ENCODE measurements at regions not wholly inside any gene's neighbourhood (a gene's known extent, or its start where the extent isn't known, plus 50 kb on each side); places are given as distances from the start of the nearest gene placed in this dataset.
"Not testable (repeated sequence)": the region's sequence is repeated elsewhere in the genome, so short reads cannot be mapped to it uniquely, and the experiment has no call there.

GRCh38 chr4:112944006-112944405 lies 105.4 kb upstream of the ANK2 start:
- DNase-seq (ENCODE audit: low read depth in 2 of 2), result no peak

GRCh38 chr4:112946127-112946526 lies 103.3 kb upstream of the ANK2 start:
- no peak for DNase-seq (ENCODE audit: low read depth in 2 of 2)

GRCh38 chr4:112947616-112948015 lies 101.8 kb upstream of the ANK2 start:
- no peak for DNase-seq (ENCODE audit: low read depth in 2 of 2)

DNA sequence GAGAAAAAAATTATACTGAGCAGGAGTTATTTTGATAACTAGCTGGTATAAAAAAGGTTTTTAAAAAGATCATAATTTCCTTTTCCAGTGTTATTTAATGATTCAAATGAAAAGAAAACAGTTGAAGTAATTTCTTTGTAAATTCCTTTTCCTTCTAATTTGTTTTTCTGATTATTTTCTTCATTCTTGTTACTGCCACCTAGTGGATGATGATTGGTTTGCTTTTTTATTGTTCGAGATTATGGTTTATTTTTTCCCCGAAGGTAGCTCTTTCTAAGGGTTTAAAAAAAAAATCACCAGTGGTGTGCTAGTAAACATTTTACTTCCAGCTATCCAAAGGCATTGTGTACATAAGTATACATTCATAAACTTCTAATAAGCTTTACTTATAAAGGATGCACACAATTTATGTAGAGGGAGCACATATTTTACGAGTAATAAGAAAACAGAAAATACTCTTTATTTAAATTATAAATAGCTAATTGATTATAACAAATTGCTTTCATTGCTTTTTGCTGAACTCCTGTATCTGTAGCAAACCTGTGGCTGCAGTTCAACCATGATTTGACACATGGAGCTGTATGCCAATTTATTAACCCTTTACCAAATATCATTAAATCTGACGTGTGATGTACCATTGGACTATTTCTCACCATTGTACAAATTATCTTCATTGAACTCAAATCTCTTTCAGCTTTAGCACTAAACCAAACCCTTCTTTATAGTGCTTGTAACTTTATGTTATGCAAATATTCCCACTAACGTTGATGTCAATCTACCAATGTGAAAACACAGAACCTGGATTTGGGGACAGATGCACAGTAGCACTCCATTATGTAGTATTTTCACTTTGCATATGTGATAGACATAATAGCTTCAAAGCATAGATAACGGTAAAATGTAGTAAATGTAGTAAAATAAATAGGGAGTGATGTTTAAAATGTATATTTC lies 97.8 kb upstream of the ANK2 start:
- DNase-seq (ENCODE audit: low read depth in 2 of 2), result no peak

GRCh38 chr4:112952313-112952700 lies 97.1 kb upstream of the ANK2 start:
- DNase-seq (ENCODE audit: low read depth in 2 of 2), result no peak

DNA sequence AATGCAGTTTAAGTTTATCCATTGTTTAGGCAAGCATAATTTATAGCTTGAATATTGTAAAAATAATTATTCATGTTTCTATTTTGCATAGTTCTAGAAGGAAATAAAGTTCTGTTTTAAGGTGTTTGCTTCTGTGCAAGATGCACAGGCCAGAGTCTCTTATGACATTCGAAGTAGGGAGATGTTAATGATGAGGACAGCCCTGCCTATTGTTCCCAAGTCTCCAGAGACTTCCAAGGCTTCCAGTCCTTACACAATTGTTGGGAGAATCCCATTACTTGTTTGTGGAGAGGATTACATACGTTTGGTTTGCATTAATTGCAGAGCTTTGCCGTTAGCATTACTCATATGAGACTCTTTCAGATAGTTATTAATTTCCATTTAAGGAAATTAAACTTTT lies 96.2 kb upstream of the ANK2 start:
- no peak for DNase-seq (ENCODE audit: low read depth in 2 of 2)

DNA sequence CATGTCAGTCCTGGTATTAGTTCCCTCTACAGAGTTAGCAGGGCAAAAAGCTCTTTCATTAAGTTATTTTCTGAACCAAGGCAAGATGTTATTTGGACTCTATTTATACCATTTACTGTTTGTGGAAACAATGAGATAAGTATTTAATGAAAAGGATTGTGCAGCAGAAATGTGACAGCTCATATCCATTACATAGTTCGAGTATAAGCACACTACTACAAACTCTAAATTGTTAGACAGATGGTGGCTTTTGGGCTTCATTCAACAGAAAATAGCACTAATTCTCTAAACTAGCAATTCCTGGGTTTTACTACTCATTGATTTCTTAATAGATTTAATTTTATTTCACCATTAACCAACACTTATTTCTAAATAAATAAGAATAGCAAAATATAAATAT lies 95.2 kb upstream of the ANK2 start:
- DNase-seq (ENCODE audit: low read depth in 2 of 2), result no peak

DNA sequence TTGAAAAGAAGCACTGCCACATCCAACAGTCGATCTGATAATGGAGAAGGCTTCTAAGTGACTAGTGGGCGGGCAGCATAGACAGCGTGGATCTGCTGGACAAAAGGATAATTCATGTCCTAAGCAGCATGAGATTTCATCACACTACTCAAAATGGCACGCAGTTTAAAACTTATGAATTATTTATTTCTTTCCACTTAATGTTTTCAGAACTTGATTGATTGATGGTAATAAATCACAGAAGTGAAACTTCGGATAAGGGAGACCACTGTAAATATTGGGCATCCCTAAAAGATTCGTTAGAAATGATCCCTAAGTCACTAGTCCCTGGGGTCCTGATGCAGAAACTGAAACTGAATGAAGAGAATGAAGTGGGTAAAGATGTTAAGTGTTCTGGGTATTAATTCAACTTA lies 93.0 kb upstream of the ANK2 start:
- DNase-seq (ENCODE audit: low read depth in 2 of 2), result no peak

- DNase-seq (ENCODE audit: low read depth in 2 of 2), result not testable (repeated sequence)
These were observed 91.7 kb upstream of the ANK2 start for GRCh38 chr4:112957764-112958163.

DNA sequence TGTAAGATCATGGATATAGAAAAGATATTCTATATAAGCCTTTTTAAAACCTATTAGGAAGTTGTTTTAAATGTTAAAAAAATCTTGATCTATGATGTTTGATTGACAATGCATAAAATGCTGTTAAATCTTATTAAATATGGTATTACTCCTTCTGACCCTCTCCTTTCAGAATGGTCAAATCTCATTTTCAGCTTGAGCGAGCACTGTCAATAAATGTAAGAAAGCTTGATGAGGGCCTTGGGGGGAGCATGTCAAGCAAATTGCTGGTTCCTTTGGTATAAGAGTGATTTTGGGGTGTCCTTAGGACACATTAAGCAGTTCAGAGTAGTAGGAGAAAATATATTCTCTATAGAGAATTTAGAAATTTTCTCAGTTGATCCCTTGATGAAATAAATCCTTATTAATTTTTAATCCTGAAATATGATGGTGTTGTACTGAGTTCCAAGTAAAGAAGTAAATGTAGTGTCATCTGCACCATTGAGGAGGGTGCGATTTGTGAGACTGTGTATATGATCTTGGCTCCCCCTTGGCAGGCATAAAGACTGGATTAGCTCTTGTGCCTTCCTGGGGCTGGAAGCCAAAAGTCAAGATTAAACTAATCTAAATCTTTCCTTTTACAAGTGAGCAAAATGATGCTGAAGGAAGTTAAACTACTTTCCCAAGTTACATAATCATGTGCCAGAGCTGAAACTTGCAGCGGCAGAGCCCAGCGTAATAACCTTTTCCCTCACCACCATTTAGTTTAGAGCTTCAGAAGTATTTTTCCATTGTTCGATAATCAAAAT lies 82.6 kb upstream of the ANK2 start:
- no peak for DNase-seq (ENCODE audit: low read depth in 2 of 2)

- DNase-seq (ENCODE audit: low read depth in 2 of 2), result no peak
These were observed 80.8 kb upstream of the ANK2 start for GRCh38 chr4:112968451-112969159.

DNA sequence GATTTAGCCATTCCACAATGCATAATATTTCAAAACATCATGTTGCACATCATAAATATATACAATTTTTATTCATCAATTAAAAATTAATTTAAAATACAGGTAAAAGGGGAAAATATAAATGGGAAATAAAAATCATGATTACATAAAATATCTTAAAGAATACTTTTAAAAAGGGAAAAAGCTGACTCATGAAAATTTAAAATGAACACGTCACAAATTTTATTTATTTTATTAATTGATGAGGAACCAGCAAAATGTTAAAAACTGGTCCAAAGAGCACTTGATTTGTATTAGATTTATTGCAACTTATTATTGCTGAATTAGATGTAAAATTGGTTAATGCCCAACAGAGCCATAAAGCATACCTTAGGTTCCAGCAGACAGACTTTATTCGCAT lies 78.5 kb upstream of the ANK2 start:
- DNase-seq (ENCODE audit: low read depth in 2 of 2), result no peak

GRCh38 chr4:112973750-112974251 lies 75.7 kb upstream of the ANK2 start:
- no peak for DNase-seq (ENCODE audit: low read depth in 2 of 2)

DNA sequence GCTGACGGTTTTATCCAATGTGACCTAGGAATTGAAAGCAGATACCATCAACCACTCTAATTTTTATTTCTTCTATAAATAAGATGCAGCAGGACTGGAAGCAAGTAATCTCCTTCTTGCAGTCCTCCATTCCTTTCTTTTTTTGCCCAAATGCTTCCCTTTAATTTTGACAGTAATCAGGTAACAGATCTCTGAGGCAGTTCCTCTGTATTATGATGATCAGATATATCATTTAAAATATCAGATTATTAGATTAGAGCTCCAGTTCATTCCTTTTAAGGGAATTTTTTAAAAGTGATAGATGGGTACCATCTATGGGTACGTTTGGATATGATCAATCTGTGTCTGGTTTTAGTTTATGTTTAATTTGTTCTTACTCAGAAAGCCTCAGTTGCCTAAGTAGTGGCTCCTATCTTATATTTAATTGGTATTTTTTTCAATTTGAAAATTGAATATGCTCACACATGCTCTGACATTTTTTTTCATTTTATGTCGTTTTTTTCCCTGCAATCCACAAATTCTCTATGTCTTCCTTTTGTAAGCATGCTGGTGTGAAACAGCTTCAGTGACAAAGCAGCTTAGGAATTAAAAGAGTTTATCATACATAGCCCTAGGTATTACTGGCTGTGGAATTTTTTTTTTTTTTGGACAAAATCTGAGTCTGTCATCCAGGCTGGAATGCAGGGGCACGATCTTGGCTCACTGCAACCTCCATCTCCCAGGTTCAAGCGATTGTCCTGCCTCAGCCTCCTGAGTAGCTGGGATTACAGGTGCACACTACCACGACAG lies 73.7 kb upstream of the ANK2 start:
- DNase-seq (ENCODE audit: low read depth in 2 of 2), result no peak

GRCh38 chr4:112978691-112979472 lies 70.6 kb upstream of the ANK2 start:
- no peak for DNase-seq (ENCODE audit: low read depth in 2 of 2)

DNA sequence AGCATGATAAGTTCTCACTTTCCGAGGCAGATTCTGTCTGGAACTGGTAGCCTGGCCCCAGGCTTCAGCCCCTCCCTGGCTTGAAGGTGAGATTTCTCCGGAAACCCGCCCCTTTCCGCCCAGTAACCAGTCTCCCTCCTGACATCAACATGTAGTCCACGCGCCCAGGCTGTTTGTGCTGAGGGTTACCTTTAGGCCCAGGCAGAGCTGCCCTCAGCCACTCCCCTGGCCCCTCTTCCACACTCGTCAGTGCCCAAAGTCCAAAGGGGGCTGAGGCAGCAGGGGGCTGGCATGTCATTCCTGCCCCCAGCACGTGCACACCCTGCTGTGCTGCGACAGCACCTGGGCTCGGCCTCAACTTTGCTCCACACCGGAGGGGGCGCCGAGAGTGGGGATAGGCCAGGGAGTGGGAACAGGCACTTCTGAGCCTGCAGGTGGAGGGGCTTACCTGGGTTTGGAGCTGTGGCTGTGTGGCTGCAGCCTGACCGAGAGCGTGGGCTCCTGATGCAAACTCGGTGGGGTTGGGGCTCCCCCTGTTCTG lies 69.5 kb upstream of the ANK2 start:
- no peak for DNase-seq (ENCODE audit: low read depth in 2 of 2)

DNA sequence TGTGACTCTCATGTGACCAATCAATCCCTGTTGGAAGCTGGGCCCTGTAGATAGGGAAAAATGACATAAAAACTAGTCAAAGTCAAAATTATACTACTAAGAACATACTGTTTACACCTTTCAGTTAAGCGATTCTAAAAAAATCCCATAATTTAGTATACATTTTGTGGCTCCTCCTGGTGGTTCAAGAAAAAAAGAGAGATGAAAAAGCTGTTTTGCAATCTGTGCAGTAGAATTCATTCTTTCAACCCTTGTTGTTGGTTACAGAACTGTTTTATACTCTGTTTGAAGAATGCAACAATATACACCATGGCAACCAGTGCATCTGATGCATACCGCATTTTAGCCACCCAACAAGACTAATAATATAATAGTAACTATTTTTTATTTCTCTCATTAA lies 66.8 kb upstream of the ANK2 start:
- DNase-seq (ENCODE audit: low read depth in 2 of 2), result no peak

- no peak for DNase-seq (ENCODE audit: low read depth in 2 of 2)
These were observed 54.6 kb upstream of the ANK2 start for GRCh38 chr4:112994732-112995464.
